Spleen (tissue), 11 donors: ENCODE measurements at regions not wholly inside any gene's neighbourhood (a gene's known extent, or its start where the extent isn't known, plus 50 kb on each side); places are given as distances from the start of the nearest gene placed in this dataset.

Experiments
- DNase-seq: peaks from one replicate; pipeline ENCODE4 v3.0.0-alpha.2; 2020
- H3K27ac ChIP-seq, 8 donors: fragments of 200-600 bp; sonication (generic) in 7 of 8; 1 replicate in 4 of 8; 2 replicates in 4 of 8; pipeline versions ENCODE4 v1.5.0 to v1.8.0; 2016 to 2021; ENCODE audit warnings: inconsistent platforms in 4 of 8, mild to moderate bottlenecking in 4 of 8, moderate library complexity in 1 of 8
- H3K27me3 ChIP-seq, 7 donors: fragments of 200-600 bp; sonication (generic) in 6 of 7; replicated peaks in 1 of 7; 1 replicate in 4 of 7; 2 replicates in 3 of 7; pipeline versions ENCODE4 v1.5.0 to v1.8.0; 2016 to 2021; ENCODE audit warnings: inconsistent platforms in 3 of 7, mild to moderate bottlenecking in 1 of 7
- H3K36me3 ChIP-seq, 6 donors: fragments of 200-600 bp; sonication (generic) in 5 of 6; 1 replicate in 4 of 6; 2 replicates in 2 of 6; pipeline versions ENCODE4 v1.5.0 to v1.8.0; 2016 to 2021; ENCODE audit warnings: inconsistent platforms in 2 of 6
- H3K4me1 ChIP-seq, 6 donors: fragments of 200-600 bp; sonication (generic) in 5 of 6; 1 replicate in 3 of 6; 2 replicates in 3 of 6; pipeline versions ENCODE4 v1.5.0 to v1.8.0; 2016 to 2021; ENCODE audit warnings: inconsistent platforms in 3 of 6
- H3K4me3 ChIP-seq, 8 donors: fragments of 200-600 bp; sonication (generic) in 7 of 8; 1 replicate in 4 of 8; 2 replicates in 4 of 8; pipeline versions ENCODE4 v1.5.0 to v1.8.0; 2016 to 2021; ENCODE audit warnings: inconsistent platforms in 4 of 8, mild to moderate bottlenecking in 4 of 8, moderate library complexity in 2 of 8
- H3K9me3 ChIP-seq, 8 donors: fragments of 200-600 bp; sonication (generic) in 7 of 8; 1 replicate in 4 of 8; 2 replicates in 4 of 8; pipeline versions ENCODE4 v1.5.0 to v1.8.0; 2016 to 2021; ENCODE audit warnings: inconsistent platforms in 4 of 8
- POLR2A ChIP-seq, 3 donors: fragments of 450-650 bp; IDR thresholded peaks; one replicate each; pipeline ENCODE4 v1.5.1; 2017; ENCODE audit warnings: antibody characterized with exemption in 3 of 3, mild to moderate bottlenecking in 1 of 3
- POLR2AphosphoS5 ChIP-seq, 3 donors: sonication (generic); formaldehyde crosslinking; IDR thresholded peaks; one replicate each; pipeline ENCODE4 v1.5.1; 2017; ENCODE audit warnings: antibody characterized with exemption in 3 of 3
- WGBS, 5 donors: extraction: QIAGEN DNeasy Blood & Tissue Kit in 3 of 5; methylation state at CpG; one replicate each; pipeline versions ENCODE4 v1.1.5 to v1.1.7; 2013 to 2018; 5-methylcytosine and 5-hydroxymethylcytosine counted together
- intact Hi-C: fragments of 100-400 bp; cut with DNase I; formaldehyde crosslinking; loops from one replicate; pipeline ENCODE4 v1.15.0; 2023; ENCODE audit warnings: low total_unique reads
- TF ChIP-seq, protein P1 (sequence below), 11 experiments: fragments of 200-600 bp in 7 of 11; fragments of 450-650 bp in 4 of 11; sonication (generic) in 4 of 11; IDR thresholded peaks in 8 of 11; conservative IDR thresholded peaks in 3 of 11; 1 replicate in 7 of 11; 2 replicates in 4 of 11; pipeline versions ENCODE4 v1.4.0 to v1.8.0; 2016 to 2021; ENCODE audit warnings: antibody characterized with exemption in 11 of 11, inconsistent platforms in 4 of 11, mild to moderate bottlenecking in 1 of 11
- donor health status: healthy with polysubstance abuse.
- donor health status: DM: no; HTN: no; CAD: no; lungs with moderate emphysema.
- donor health status: DM: no; HTN: no; CAD: no.
- donor health status: Bipolar disorder and iron deficiency.
- donor health status: healthy.
- donor health status: DM: no; HTN: no; CAD: no.
- donor health status: DM: yes; HTN: yes; CAD: no.

GRCh38 chr4:28565396-28565795 is 1704.8 kb downstream of the STIM2 start:
- H3K36me3 ChIP-seq, result no peaks in the 10 kb centered on the region
- H3K4me1 ChIP-seq, result no peaks in the 10 kb centered on the region
- WGBS, 5 donors, result 59 to 75% (median 62%) methylated on average over 2 of the region's 2 CpGs
- no peak overlapping the region for H3K27ac ChIP-seq
- no peaks in the 10 kb centered on the region for H3K27me3 ChIP-seq
- intact Hi-C loops, result no loop called here
- no peak for DNase-seq
- H3K9me3 ChIP-seq, result peaks cover 0 to 36% (median 17%) of the 10 kb centered on the region in 8 donors
- H3K4me3 ChIP-seq, result no peak overlapping the region
- no peak for TF ChIP-seq POLR2AphosphoS5 (IDR thresholded peaks at IDR 0.05)
- no peak for TF ChIP-seq POLR2A (IDR thresholded peaks at IDR 0.05)
- TF ChIP-seq, protein P1, sequence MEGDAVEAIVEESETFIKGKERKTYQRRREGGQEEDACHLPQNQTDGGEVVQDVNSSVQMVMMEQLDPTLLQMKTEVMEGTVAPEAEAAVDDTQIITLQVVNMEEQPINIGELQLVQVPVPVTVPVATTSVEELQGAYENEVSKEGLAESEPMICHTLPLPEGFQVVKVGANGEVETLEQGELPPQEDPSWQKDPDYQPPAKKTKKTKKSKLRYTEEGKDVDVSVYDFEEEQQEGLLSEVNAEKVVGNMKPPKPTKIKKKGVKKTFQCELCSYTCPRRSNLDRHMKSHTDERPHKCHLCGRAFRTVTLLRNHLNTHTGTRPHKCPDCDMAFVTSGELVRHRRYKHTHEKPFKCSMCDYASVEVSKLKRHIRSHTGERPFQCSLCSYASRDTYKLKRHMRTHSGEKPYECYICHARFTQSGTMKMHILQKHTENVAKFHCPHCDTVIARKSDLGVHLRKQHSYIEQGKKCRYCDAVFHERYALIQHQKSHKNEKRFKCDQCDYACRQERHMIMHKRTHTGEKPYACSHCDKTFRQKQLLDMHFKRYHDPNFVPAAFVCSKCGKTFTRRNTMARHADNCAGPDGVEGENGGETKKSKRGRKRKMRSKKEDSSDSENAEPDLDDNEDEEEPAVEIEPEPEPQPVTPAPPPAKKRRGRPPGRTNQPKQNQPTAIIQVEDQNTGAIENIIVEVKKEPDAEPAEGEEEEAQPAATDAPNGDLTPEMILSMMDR (IDR thresholded peaks at IDR 0.05 in 8 of 11, conservative IDR thresholded peaks at IDR 0.05 in 3 of 11), result no peak

DNA sequence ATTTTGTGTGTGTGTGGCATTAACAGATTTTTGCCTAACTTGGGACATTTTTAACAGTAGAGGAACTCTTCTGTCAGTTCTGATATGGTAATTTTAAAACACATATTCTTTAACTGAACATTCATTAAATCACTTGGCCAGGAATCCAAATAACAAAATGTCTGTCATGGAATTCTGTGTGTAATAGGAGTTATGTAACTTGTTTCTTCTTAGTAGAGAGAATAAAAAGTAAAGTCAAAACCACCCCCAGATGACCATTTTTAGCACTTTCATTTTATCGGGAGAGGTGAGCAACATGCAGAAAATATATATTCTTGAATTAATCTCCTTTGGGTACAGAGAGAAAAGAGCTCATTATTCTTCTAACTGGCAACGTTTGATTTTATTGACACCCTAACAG is 1740.3 kb downstream of the STIM2 start:
- Histone ChIP-seq H3K4me3 (no peak overlapping the region), H3K4me1 (no peaks in the 10 kb centered on the region), H3K9me3 (peaks cover 0 to 11% (median 2%) of the 10 kb centered on the region in 8 donors), H3K27me3 (no peaks in the 10 kb centered on the region), H3K36me3 (no peaks in the 10 kb centered on the region), H3K27ac (no peak overlapping the region)
- TF ChIP-seq, protein P1 (IDR thresholded peaks at IDR 0.05 in 8 of 11, conservative IDR thresholded peaks at IDR 0.05 in 3 of 11), result no peak
- no peak for TF ChIP-seq POLR2A (IDR thresholded peaks at IDR 0.05)
- TF ChIP-seq POLR2AphosphoS5 (IDR thresholded peaks at IDR 0.05), result no peak
- intact Hi-C loops, result no loop called here
- WGBS, 5 donors, result 67 to 90% (median 74%) methylated on average over 2 of the region's 2 CpGs
- DNase-seq, result no peak

DNA sequence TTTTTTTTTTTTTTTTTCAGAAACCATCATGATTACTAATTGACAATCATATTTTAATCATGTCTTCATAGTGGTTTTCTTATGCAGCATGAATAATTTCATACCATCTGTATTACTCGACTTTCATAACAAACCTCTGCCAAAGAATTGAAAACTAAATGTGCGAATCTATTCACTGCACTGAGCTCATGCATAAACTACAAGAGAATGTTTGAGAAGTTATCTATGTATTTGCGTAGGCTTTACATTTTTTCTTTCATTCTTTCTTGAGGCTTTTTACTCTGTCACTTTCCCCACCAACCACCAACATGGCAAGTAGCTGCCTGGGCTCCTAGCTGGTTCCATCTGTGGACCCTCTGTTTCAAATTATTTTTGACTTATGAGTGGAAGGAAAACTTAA is 1761.0 kb downstream of the STIM2 start:
- DNase-seq, result no peak
- no peaks in the 10 kb centered on the region for H3K27me3 ChIP-seq
- peaks cover 0 to 9% (median 0%) of the 10 kb centered on the region in 8 donors for H3K9me3 ChIP-seq
- H3K4me3 ChIP-seq, result no peak overlapping the region
- H3K27ac ChIP-seq, result no peak overlapping the region
- intact Hi-C loops, result no loop called here
- 55 to 76% (median 59%) methylated on average over 3 of the region's 3 CpGs for WGBS, 5 donors
- H3K36me3 ChIP-seq, result no peaks in the 10 kb centered on the region
- H3K4me1 ChIP-seq, result no peaks in the 10 kb centered on the region
- TF ChIP-seq, protein P1 (IDR thresholded peaks at IDR 0.05 in 8 of 11, conservative IDR thresholded peaks at IDR 0.05 in 3 of 11), result no peak
- TF ChIP-seq POLR2A (IDR thresholded peaks at IDR 0.05), result no peak
- no peak for TF ChIP-seq POLR2AphosphoS5 (IDR thresholded peaks at IDR 0.05)

DNA sequence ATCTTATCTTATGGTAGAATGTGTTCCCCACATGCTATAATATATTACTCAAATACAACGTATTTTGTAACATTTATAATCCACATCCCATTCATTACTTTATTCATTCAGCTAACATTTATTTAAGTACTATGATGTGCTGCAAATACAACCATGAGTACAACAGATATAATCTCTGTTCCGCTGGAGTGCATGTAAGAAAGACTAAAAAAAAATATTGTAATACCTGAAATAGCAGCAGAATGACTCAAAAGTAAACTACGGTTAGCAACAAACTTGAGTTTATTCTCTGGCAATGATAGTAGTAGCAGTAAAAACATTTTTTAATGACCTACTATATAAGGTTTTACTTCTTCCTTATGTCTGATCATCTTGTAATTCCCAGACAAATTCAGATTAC is 1776.3 kb downstream of the STIM2 start:
- Histone ChIP-seq H3K4me3 (no peak overlapping the region), H3K4me1 (no peaks in the 10 kb centered on the region), H3K27me3 (no peaks in the 10 kb centered on the region), H3K9me3 (peaks cover 0 to 7% (median 2%) of the 10 kb centered on the region in 8 donors), H3K27ac (no peak overlapping the region), H3K36me3 (no peaks in the 10 kb centered on the region)
- no peak for DNase-seq
- TF ChIP-seq POLR2A (IDR thresholded peaks at IDR 0.05) (no peak), POLR2AphosphoS5 (IDR thresholded peaks at IDR 0.05) (no peak)
- TF ChIP-seq, protein P1 (IDR thresholded peaks at IDR 0.05 in 8 of 11, conservative IDR thresholded peaks at IDR 0.05 in 3 of 11), result no peak
- intact Hi-C loops, result no loop called here
- WGBS, 5 donors, result 78 to 87% (median 82%) methylated on average over 3 of the region's 3 CpGs
